ENCODE measurements at regions not wholly inside any gene's neighbourhood (a gene's known extent, or its start where the extent isn't known, plus 50 kb on each side); places are given as distances from the start of the nearest gene placed in this dataset.

DNA sequence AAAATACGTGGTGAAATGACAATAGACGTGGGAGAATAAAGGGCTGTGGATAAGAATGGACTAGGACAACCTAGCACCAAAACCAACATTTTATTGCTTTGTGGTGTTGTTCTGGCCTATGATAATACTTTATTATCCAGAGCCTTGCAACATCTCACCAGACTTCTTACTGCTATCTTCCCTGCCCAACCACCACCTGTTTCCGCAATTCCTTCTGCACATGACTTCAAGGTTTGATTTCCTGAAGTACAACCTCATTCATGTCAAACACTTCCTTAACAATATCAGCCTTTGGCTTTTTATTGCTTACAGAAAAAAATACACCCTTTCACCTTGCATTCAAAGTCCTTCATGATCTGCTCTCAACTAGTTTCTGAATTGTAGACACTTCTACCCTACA, 84.8 kb downstream of the RTL3 start:
- H3K27ac ChIP-seq (ENCODE audit: low read length): no peak overlapping the region
- no peaks in the 10 kb centered on the region for H3K79me2 ChIP-seq (replicated peaks; ENCODE audit: insufficient read depth, low read length)

DNA sequence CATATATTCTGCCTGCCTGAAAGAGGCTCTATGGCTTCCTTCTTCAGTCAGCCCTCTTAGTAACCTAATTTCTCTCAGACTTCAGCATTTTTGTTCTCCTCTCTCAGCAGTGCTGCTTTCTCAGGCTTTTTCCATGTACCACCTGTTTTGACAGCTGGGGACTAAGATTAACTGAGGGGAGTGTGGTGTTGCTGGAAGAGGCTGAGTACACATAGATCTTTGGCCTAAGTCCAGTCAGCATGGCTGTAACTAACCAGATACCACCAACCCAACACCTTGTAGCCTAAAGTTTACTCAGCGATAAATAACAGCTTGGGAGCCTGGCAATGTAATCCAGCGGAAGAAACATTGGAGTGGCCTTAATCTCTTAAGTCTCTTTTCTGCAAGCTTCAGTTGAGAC, 85.5 kb downstream of the RTL3 start:
- no peaks in the 10 kb centered on the region for H3K9me3 ChIP-seq (ENCODE audit: low read length)
- no peak overlapping the region for H2AFZ ChIP-seq (ENCODE audit: low read depth, low read length)
- H4K20me1 ChIP-seq (ENCODE audit: insufficient read depth): no peaks in the 10 kb centered on the region
- no peaks in the 10 kb centered on the region for H3K9me2 ChIP-seq (ENCODE audit: insufficient read depth, low read length)
- TF ChIP-seq, protein P1, sequence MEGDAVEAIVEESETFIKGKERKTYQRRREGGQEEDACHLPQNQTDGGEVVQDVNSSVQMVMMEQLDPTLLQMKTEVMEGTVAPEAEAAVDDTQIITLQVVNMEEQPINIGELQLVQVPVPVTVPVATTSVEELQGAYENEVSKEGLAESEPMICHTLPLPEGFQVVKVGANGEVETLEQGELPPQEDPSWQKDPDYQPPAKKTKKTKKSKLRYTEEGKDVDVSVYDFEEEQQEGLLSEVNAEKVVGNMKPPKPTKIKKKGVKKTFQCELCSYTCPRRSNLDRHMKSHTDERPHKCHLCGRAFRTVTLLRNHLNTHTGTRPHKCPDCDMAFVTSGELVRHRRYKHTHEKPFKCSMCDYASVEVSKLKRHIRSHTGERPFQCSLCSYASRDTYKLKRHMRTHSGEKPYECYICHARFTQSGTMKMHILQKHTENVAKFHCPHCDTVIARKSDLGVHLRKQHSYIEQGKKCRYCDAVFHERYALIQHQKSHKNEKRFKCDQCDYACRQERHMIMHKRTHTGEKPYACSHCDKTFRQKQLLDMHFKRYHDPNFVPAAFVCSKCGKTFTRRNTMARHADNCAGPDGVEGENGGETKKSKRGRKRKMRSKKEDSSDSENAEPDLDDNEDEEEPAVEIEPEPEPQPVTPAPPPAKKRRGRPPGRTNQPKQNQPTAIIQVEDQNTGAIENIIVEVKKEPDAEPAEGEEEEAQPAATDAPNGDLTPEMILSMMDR (IDR thresholded peaks at IDR 0.05; ENCODE audit: poor library complexity, severe bottlenecking): no peak
- TF ChIP-seq TAF1 (IDR thresholded peaks at IDR 0.05; ENCODE audit: low read depth): no peak
- H3K4me2 ChIP-seq (ENCODE audit: low read length): no peak overlapping the region
- no peak overlapping the region for H3K4me3 ChIP-seq (ENCODE audit: low read length)
- no peaks in the 10 kb centered on the region for H3K27me3 ChIP-seq (ENCODE audit: insufficient read depth, low read depth, low read length)
- no peak overlapping the region for H3K9ac ChIP-seq (ENCODE audit: low read length)
- H3F3A ChIP-seq (ENCODE audit: insufficient read depth, low read length, poor library complexity, severe bottlenecking): no peaks in the 10 kb centered on the region
- H3K27ac ChIP-seq (ENCODE audit: low read length): no peak overlapping the region
- no peaks in the 10 kb centered on the region for H3K79me2 ChIP-seq (replicated peaks; ENCODE audit: insufficient read depth, low read length)
- H3K36me3 ChIP-seq (ENCODE audit: insufficient read depth, low read length): no peaks in the 10 kb centered on the region

More for the DNA sequence above, 84.8 kb downstream of the RTL3 start:
- no peaks in the 10 kb centered on the region for H3F3A ChIP-seq (ENCODE audit: insufficient read depth, low read length, poor library complexity, severe bottlenecking)
- no peaks in the 10 kb centered on the region for H3K36me3 ChIP-seq (ENCODE audit: insufficient read depth, low read length)
- H2AFZ ChIP-seq (ENCODE audit: low read depth, low read length): no peak overlapping the region
- no peaks in the 10 kb centered on the region for H3K9me2 ChIP-seq (ENCODE audit: insufficient read depth, low read length)
- no peak overlapping the region for H3K4me2 ChIP-seq (ENCODE audit: low read length)
- no peaks in the 10 kb centered on the region for H3K9me3 ChIP-seq (ENCODE audit: low read length)
- H3K9ac ChIP-seq (ENCODE audit: low read length): no peak overlapping the region
- no peak overlapping the region for H3K4me3 ChIP-seq (ENCODE audit: low read length)
- H4K20me1 ChIP-seq (ENCODE audit: insufficient read depth): no peaks in the 10 kb centered on the region
- H3K27me3 ChIP-seq (ENCODE audit: insufficient read depth, low read depth, low read length): no peaks in the 10 kb centered on the region
- TF ChIP-seq, protein P2, sequence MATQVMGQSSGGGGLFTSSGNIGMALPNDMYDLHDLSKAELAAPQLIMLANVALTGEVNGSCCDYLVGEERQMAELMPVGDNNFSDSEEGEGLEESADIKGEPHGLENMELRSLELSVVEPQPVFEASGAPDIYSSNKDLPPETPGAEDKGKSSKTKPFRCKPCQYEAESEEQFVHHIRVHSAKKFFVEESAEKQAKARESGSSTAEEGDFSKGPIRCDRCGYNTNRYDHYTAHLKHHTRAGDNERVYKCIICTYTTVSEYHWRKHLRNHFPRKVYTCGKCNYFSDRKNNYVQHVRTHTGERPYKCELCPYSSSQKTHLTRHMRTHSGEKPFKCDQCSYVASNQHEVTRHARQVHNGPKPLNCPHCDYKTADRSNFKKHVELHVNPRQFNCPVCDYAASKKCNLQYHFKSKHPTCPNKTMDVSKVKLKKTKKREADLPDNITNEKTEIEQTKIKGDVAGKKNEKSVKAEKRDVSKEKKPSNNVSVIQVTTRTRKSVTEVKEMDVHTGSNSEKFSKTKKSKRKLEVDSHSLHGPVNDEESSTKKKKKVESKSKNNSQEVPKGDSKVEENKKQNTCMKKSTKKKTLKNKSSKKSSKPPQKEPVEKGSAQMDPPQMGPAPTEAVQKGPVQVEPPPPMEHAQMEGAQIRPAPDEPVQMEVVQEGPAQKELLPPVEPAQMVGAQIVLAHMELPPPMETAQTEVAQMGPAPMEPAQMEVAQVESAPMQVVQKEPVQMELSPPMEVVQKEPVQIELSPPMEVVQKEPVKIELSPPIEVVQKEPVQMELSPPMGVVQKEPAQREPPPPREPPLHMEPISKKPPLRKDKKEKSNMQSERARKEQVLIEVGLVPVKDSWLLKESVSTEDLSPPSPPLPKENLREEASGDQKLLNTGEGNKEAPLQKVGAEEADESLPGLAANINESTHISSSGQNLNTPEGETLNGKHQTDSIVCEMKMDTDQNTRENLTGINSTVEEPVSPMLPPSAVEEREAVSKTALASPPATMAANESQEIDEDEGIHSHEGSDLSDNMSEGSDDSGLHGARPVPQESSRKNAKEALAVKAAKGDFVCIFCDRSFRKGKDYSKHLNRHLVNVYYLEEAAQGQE (IDR thresholded peaks at IDR 0.05; ENCODE audit: borderline replicate concordance): no peak
- no peak for TF ChIP-seq POLR2AphosphoS5 (IDR thresholded peaks at IDR 0.05)
- TF ChIP-seq RAD21 (conservative IDR thresholded peaks at IDR 0.05): no peak
- TF ChIP-seq, protein P1 (IDR thresholded peaks at IDR 0.05; ENCODE audit: poor library complexity, severe bottlenecking): no peak
- no peak for TF ChIP-seq MXI1 (conservative IDR thresholded peaks at IDR 0.05; ENCODE audit: poor library complexity, severe bottlenecking)
- TF ChIP-seq TAF1 (IDR thresholded peaks at IDR 0.05; ENCODE audit: low read depth): no peak

DNA sequence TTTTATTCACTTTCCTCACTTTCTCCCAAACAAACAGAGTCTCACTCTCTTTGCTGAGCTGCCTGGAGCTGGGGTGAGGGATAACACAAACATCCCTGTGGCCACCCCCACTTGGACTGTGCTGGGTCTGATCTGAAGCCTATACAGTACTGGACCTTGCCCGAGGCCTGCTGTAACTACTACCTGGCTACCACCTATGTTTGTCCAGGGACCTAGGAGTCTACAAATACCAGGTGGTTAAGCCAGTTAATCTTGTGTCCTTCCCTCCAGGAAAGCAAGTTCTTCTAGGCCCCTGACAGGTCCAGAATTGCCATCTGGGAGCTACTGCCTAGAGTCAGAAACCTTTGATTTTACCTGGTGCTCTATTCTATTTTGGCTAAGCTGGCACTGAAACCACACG, 87.3 kb downstream of the RTL3 start:
- Histone ChIP-seq H4K20me1 (ENCODE audit: insufficient read depth) (no peaks in the 10 kb centered on the region), H3K27me3 (ENCODE audit: insufficient read depth, low read depth, low read length) (no peaks in the 10 kb centered on the region), H3K4me3 (ENCODE audit: low read length) (no peak overlapping the region), H3K4me2 (ENCODE audit: low read length) (no peak overlapping the region), H3F3A (ENCODE audit: insufficient read depth, low read length, poor library complexity, severe bottlenecking) (no peaks in the 10 kb centered on the region), H3K9me2 (ENCODE audit: insufficient read depth, low read length) (no peaks in the 10 kb centered on the region), H3K79me2 (replicated peaks; ENCODE audit: insufficient read depth, low read length) (no peaks in the 10 kb centered on the region), H3K27ac (ENCODE audit: low read length) (no peak overlapping the region), H3K9me3 (ENCODE audit: low read length) (no peaks in the 10 kb centered on the region), H2AFZ (ENCODE audit: low read depth, low read length) (no peak overlapping the region), H3K9ac (ENCODE audit: low read length) (no peak overlapping the region), H3K36me3 (ENCODE audit: insufficient read depth, low read length) (no peaks in the 10 kb centered on the region)
- TF ChIP-seq EZH2 (IDR thresholded peaks at IDR 0.05; ENCODE audit: borderline replicate concordance, insufficient read depth, low read length, poor library complexity, severe bottlenecking) (no peak), EP300 (conservative IDR thresholded peaks at IDR 0.05; ENCODE audit: poor library complexity, severe bottlenecking) (no peak)

All from neural cell (in vitro differentiated cells).